ENCODE measurements at regions not wholly inside any gene's neighbourhood (a gene's known extent, or its start where the extent isn't known, plus 50 kb on each side); places are given as distances from the start of the nearest gene placed in this dataset.

DNA sequence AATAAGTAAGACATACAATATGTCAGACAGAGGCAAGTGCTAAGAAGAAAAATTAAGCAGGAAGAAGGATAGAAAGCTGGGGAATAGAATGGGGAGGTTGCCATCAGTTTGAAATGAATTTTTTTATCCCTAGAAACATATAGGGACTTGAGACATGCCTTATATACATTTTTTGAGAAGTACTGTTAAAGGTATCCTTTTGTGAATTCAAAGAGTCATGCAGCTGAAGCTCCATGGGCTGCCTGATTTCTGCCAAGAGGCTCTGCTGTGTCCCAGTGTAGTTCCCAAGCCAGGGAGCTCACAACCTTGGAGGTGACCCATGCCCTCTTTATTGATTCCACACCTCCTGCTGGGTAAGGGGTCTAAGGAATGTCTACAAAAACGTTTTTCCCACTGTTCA is 564.6 kb upstream of the DIPK2B start:
- TF ChIP-seq, protein P1, sequence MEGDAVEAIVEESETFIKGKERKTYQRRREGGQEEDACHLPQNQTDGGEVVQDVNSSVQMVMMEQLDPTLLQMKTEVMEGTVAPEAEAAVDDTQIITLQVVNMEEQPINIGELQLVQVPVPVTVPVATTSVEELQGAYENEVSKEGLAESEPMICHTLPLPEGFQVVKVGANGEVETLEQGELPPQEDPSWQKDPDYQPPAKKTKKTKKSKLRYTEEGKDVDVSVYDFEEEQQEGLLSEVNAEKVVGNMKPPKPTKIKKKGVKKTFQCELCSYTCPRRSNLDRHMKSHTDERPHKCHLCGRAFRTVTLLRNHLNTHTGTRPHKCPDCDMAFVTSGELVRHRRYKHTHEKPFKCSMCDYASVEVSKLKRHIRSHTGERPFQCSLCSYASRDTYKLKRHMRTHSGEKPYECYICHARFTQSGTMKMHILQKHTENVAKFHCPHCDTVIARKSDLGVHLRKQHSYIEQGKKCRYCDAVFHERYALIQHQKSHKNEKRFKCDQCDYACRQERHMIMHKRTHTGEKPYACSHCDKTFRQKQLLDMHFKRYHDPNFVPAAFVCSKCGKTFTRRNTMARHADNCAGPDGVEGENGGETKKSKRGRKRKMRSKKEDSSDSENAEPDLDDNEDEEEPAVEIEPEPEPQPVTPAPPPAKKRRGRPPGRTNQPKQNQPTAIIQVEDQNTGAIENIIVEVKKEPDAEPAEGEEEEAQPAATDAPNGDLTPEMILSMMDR (optimal IDR thresholded peaks at IDR 0.05 in 1 of 3, IDR thresholded peaks at IDR 0.05 in 1 of 3, conservative IDR thresholded peaks at IDR 0.05 in 1 of 3; ENCODE audit: extremely low read depth in 1 of 3, insufficient read depth in 2 of 3, low read length in 3 of 3), result no peak
- no peak for TF ChIP-seq EZH2 (IDR thresholded peaks at IDR 0.05; ENCODE audit: low read length)
